HCT116 (cell line): ENCODE measurements at regions not wholly inside any gene's neighbourhood (a gene's known extent, or its start where the extent isn't known, plus 50 kb on each side); places are given as distances from the start of the nearest gene placed in this dataset.

Experiments
- ATAC-seq: fragments of 200-7000 bp; cut with Tn5 transposase; 2 replicates; pipeline ENCODE4 v1.9.1; 2020; ENCODE audit warnings: mild to moderate bottlenecking, moderate library complexity
- BruUV-seq: library from RNA; stranded (reverse); fragments of 400-500 nt; replicated peaks from 2 replicates; lab custom pipeline; 2021; lab: Mats Ljungman, UMichigan
- CTCF ChIA-PET: fragments of 300-600 bp; sonication (Branson Sonifier 250); formaldehyde crosslinking; loops from one replicate; lab custom pipeline; 2021; ENCODE audit warnings: antibody characterized with exemption; lab: Charles Lee
- POLR2A ChIA-PET: fragments of 300-600, 350-600 bp; sonication (Branson Sonifier 250); formaldehyde crosslinking; loops from one replicate; lab custom pipeline; 2021; ENCODE audit warnings: antibody characterized with exemption; lab: Charles Lee
- RAD21 ChIA-PET, 2 experiments: fragments of 300-600 bp; sonication (Branson Sonifier 250); formaldehyde crosslinking; loops; one replicate each; lab custom pipeline; 2023; ENCODE audit warnings: low total read pairs in 2 of 2; ENCODE audit not compliant: uncharacterized antibody in 2 of 2, unreplicated experiment in 2 of 2, low non-redundant PET in 1 of 2; lab: Charles Lee
- DNase-seq: peaks from one replicate; pipeline ENCODE4 v3.0.0-alpha.2; 2010; ENCODE audit warnings: low read depth, low spot score
- H2AFZ ChIP-seq: fragments of 200-600 bp; shearing (Covaris generic), sonication (generic); 2 replicates; pipeline ENCODE4 v1.6.1; 2017; ENCODE audit warnings: low read depth, mixed run types, mixed read lengths, antibody characterized with exemption, low read length; ENCODE audit not compliant: poor library complexity, severe bottlenecking
- H3K27ac ChIP-seq: 2 replicates; pipeline ENCODE4 v1.5.1; 2012; ENCODE audit warnings: low read depth, low read length
- H3K27me3 ChIP-seq: fragments of 200-600 bp; sonication (generic); 2 replicates; pipeline ENCODE4 v1.6.1; 2016; ENCODE audit warnings: mixed run types, low read length, mixed read lengths; ENCODE audit not compliant: insufficient read depth
- H3K36me3 ChIP-seq, 2 experiments: fragments of 200-500 bp in 1 of 2; fragments of 200-600 bp in 1 of 2; sonication (Bioruptor generic) in 1 of 2; sonication (generic) in 1 of 2; 2 replicates each; pipeline versions ENCODE4 v1.5.1 to v1.6.1; 2014 to 2016; ENCODE audit warnings: low read length in 2 of 2, inconsistent platforms in 1 of 2, mixed read lengths in 1 of 2, mixed run types in 1 of 2; ENCODE audit not compliant: insufficient read depth in 2 of 2, control insufficient read depth in 1 of 2
- H3K4me1 ChIP-seq, 2 experiments: fragments of 200-600 bp in 1 of 2; sonication (generic) in 1 of 2; 2 replicates each; pipeline versions ENCODE4 v1.5.1 to v1.6.1; 2012 to 2017; ENCODE audit warnings: low read length in 2 of 2, inconsistent platforms in 1 of 2, mild to moderate bottlenecking in 1 of 2, mixed read lengths in 1 of 2, mixed run types in 1 of 2, moderate library complexity in 1 of 2; ENCODE audit not compliant: insufficient read depth in 2 of 2, control insufficient read depth in 1 of 2
- H3K4me2 ChIP-seq: fragments of 200-600 bp; sonication (generic); 2 replicates; pipeline ENCODE4 v1.6.1; 2017; ENCODE audit warnings: mixed run types, low read length, mixed read lengths
- H3K4me3 ChIP-seq, 2 experiments: fragments of 200-600 bp in 1 of 2; sonication (generic) in 1 of 2; replicated peaks in 1 of 2; 2 replicates each; pipeline ENCODE4 v1.5.1; 2011 to 2016; ENCODE audit warnings: low read length in 2 of 2, control low read depth in 1 of 2, low read depth in 1 of 2, mild to moderate bottlenecking in 1 of 2, mixed read lengths in 1 of 2, mixed run types in 1 of 2
- H3K79me2 ChIP-seq: fragments of 200-600 bp; sonication (generic); 2 replicates; pipeline ENCODE4 v1.6.1; 2017; ENCODE audit warnings: mild to moderate bottlenecking, mixed run types, low read length, moderate library complexity, mixed read lengths; ENCODE audit not compliant: insufficient read depth
- H3K9ac ChIP-seq: fragments of 200-600 bp; sonication (generic); 2 replicates; pipeline ENCODE4 v1.6.1; 2016; ENCODE audit warnings: low read length, mixed read lengths
- H3K9me2 ChIP-seq: fragments of 200-600 bp; sonication (generic), shearing (Covaris generic); 2 replicates; pipeline ENCODE4 v1.6.1; 2017; ENCODE audit warnings: mixed run types, mild to moderate bottlenecking, moderate library complexity; ENCODE audit not compliant: insufficient read depth
- H3K9me3 ChIP-seq, 2 experiments: fragments of 200-500 bp in 1 of 2; fragments of 200-600 bp in 1 of 2; sonication (Bioruptor generic) in 1 of 2; sonication (generic) in 1 of 2; 2 replicates each; pipeline ENCODE4 v1.6.1; 2014 to 2017; ENCODE audit warnings: low read length in 2 of 2, mixed read lengths in 2 of 2, inconsistent platforms in 1 of 2, low read depth in 1 of 2, mild to moderate bottlenecking in 1 of 2, mixed run types in 1 of 2, moderate library complexity in 1 of 2; ENCODE audit not compliant: control insufficient read depth in 1 of 2, insufficient read depth in 1 of 2
- H4K20me1 ChIP-seq: fragments of 200-600 bp; sonication (generic), shearing (Covaris generic); 2 replicates; pipeline ENCODE4 v1.6.1; 2017; ENCODE audit warnings: mixed run types, mild to moderate bottlenecking, moderate library complexity; ENCODE audit not compliant: insufficient read depth
- ATF3 ChIP-seq: IDR thresholded peaks from 2 replicates; pipeline ENCODE4 v1.6.1; 2012
- CBX3 ChIP-seq: IDR thresholded peaks from 2 replicates; pipeline ENCODE4 v1.6.1; 2012; ENCODE audit warnings: low read depth
- CEBPB ChIP-seq: IDR thresholded peaks from 2 replicates; pipeline ENCODE4 v1.6.1; 2012; ENCODE audit warnings: low read depth
- EZH2 ChIP-seq: fragments of 200-600 bp; sonication (generic); IDR thresholded peaks from 2 replicates; pipeline ENCODE4 v1.6.1; 2017; ENCODE audit warnings: antibody characterized with exemption, mixed run types
- FOSL1 ChIP-seq: IDR thresholded peaks from 2 replicates; pipeline ENCODE4 v1.6.1; 2012; ENCODE audit warnings: low read depth
- POLR2A ChIP-seq: IDR thresholded peaks from 2 replicates; pipeline ENCODE4 v1.7.0; 2011; ENCODE audit warnings: borderline replicate concordance; ENCODE audit not compliant: insufficient read depth, insufficient read length; ENCODE audit errors: extremely low read depth
- POLR2AphosphoS5 ChIP-seq: IDR thresholded peaks from 2 replicates; pipeline ENCODE4 v1.6.1; 2011; ENCODE audit warnings: mild to moderate bottlenecking, low read depth, low read length, moderate library complexity
- RAD21 ChIP-seq: IDR thresholded peaks from 2 replicates; pipeline ENCODE4 v1.6.1; 2012; ENCODE audit warnings: low read depth, mild to moderate bottlenecking
- REST ChIP-seq: IDR thresholded peaks from 2 replicates; pipeline ENCODE4 v1.6.1; 2012; ENCODE audit warnings: low read depth
- SIN3A ChIP-seq: IDR thresholded peaks from 2 replicates; pipeline ENCODE4 v1.6.1; 2012; ENCODE audit warnings: low read depth
- SP1 ChIP-seq: IDR thresholded peaks from 2 replicates; pipeline ENCODE4 v1.6.1; 2012; ENCODE audit warnings: low read depth
- SRF ChIP-seq: IDR thresholded peaks from 2 replicates; pipeline ENCODE4 v1.6.1; 2012; ENCODE audit warnings: low read depth
- TCF7L2 ChIP-seq: IDR thresholded peaks from 2 replicates; pipeline ENCODE4 v1.7.0; 2011; ENCODE audit warnings: borderline replicate concordance, inconsistent platforms; ENCODE audit not compliant: insufficient read depth, insufficient read length; ENCODE audit errors: extremely low read depth
- YY1 ChIP-seq: IDR thresholded peaks from 2 replicates; pipeline ENCODE4 v1.6.1; 2011; ENCODE audit warnings: low read length, low read depth, moderate library complexity, mild to moderate bottlenecking; ENCODE audit not compliant: insufficient replicate concordance; ENCODE audit errors: extremely low read depth
- ZFX ChIP-seq: fragments of 450-650 bp; IDR thresholded peaks from 2 replicates; pipeline ENCODE4 v1.6.1; 2017
- intact Hi-C: fragments of 100-400 bp; cut with micrococcal nuclease; formaldehyde crosslinking; loops from 2 replicates; pipeline ENCODE4 v1.10.0; 2022
- TF ChIP-seq, protein P1 (sequence below): IDR thresholded peaks from 2 replicates; pipeline ENCODE4 v1.6.1; 2012
- TF ChIP-seq, protein P2 (sequence below), 3 experiments: fragments of 200-600 bp in 1 of 3; sonication (generic) in 1 of 3; IDR thresholded peaks in 2 of 3; conservative IDR thresholded peaks in 1 of 3; 2 replicates each; pipeline ENCODE4 v1.5.1; 2012 to 2017; ENCODE audit warnings: low read depth in 2 of 3, low read length in 2 of 3, antibody characterized with exemption in 1 of 3, borderline replicate concordance in 1 of 3, control low read depth in 1 of 3, mild to moderate bottlenecking in 1 of 3, mixed read lengths in 1 of 3, mixed run types in 1 of 3, moderate library complexity in 1 of 3; ENCODE audit not compliant: insufficient read depth in 1 of 3

DNA sequence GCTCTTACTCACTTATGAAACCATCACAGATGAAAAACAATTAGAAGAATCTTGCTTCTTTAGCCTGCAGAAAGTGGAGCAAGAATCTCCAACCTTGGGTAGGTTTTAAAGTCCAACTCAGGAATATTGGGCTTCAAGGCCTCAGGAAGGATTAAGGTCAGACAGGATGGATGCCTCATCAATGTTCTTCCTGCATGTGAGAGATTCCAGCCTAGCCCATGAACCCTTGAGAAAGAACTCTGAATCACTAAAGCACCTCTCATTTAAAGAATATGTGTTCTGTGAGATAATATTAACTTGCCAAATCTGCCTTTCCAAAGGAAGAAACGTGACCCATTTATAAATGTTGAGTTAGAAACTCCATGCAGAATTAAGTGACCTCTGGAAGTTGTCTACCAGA, 345.2 kb upstream of the CAMK1G start:
- Histone ChIP-seq H3K9ac (no peak overlapping the region), H3K4me3 (no peak overlapping the region), H3K9me3 (no peaks in the 10 kb centered on the region), H3K79me2 (no peaks in the 10 kb centered on the region), H2AFZ (no peak overlapping the region), H3K27ac (no peak overlapping the region), H3K4me1 (no peaks in the 10 kb centered on the region), H4K20me1 (no peaks in the 10 kb centered on the region), H3K36me3 (no peaks in the 10 kb centered on the region), H3K27me3 (peaks cover 9% of the 10 kb centered on the region; the same call in 1 of the 2 replicates), H3K9me2 (no peaks in the 10 kb centered on the region), H3K4me2 (no peak overlapping the region)
- intact Hi-C loops = no loop called here
- ChIA-PET RAD21 (no interaction called here), CTCF (no interaction called here), POLR2A (no interaction called here)
- DNase-seq (no peak), ATAC-seq (no peak)
- TF ChIP-seq ZFX (no peak), POLR2A (no peak), SP1 (no peak), TCF7L2 (no peak), SRF (no peak), EZH2 (no peak), RAD21 (no peak), CEBPB (no peak), POLR2AphosphoS5 (no peak), FOSL1 (no peak), CBX3 (no peak), SIN3A (no peak), ATF3 (no peak), REST (no peak), YY1 (no peak)
- TF ChIP-seq, protein P1, sequence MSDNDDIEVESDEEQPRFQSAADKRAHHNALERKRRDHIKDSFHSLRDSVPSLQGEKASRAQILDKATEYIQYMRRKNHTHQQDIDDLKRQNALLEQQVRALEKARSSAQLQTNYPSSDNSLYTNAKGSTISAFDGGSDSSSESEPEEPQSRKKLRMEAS = no peak
- TF ChIP-seq, protein P2, sequence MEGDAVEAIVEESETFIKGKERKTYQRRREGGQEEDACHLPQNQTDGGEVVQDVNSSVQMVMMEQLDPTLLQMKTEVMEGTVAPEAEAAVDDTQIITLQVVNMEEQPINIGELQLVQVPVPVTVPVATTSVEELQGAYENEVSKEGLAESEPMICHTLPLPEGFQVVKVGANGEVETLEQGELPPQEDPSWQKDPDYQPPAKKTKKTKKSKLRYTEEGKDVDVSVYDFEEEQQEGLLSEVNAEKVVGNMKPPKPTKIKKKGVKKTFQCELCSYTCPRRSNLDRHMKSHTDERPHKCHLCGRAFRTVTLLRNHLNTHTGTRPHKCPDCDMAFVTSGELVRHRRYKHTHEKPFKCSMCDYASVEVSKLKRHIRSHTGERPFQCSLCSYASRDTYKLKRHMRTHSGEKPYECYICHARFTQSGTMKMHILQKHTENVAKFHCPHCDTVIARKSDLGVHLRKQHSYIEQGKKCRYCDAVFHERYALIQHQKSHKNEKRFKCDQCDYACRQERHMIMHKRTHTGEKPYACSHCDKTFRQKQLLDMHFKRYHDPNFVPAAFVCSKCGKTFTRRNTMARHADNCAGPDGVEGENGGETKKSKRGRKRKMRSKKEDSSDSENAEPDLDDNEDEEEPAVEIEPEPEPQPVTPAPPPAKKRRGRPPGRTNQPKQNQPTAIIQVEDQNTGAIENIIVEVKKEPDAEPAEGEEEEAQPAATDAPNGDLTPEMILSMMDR (IDR thresholded peaks at IDR 0.05 in 2 of 3, conservative IDR thresholded peaks at IDR 0.05 in 1 of 3; ENCODE audit: borderline replicate concordance in 1 of 3, insufficient read depth in 1 of 3, low read depth in 2 of 3, low read length in 2 of 3) = no peak
- no TSS peak for BruUV-seq
